Kidney glomerular epithelial cell (primary cell): ENCODE measurements at regions not wholly inside any gene's neighbourhood (a gene's known extent, or its start where the extent isn't known, plus 50 kb on each side); places are given as distances from the start of the nearest gene placed in this dataset.

ENCODE experiments used
- DNase-seq: peaks from one replicate; lab custom pipeline; 2025; lab: John Stamatoyannopoulos, UW

DNA sequence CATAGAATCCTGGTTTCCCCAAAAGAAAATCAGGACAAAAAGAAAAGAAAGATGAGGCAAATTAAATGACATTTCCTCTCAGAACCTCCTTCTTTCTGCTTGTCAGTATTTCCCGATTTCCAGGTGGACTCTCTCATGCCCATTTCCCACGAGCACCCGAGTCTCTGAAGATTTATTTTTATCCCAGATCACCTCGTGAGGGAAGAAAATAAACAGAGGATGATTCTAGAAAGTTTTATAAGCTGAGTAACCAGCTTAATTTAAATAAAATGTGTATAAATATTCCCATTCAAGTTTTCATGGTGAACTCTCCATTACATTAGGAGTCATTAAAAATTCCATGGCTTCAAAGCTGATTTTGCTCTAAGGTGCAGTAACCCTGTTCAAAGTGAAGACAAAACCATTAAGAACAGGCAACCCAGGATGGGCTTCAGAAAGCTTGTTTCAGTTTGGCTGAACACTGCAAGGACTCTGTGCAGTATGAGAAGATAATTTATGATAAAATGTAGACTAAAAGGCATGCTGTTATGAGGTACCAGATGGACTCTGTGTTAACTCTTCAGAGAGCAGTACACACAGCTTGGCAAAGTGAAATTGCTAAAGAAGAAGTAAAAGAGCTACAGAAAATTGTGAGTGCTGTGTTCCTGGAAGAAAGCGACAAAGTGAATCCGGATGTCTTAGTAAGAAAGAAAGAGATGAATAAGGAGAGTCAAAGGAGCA, 521.3 kb upstream of the LRRN3 start:
- no peak for DNase-seq

DNA sequence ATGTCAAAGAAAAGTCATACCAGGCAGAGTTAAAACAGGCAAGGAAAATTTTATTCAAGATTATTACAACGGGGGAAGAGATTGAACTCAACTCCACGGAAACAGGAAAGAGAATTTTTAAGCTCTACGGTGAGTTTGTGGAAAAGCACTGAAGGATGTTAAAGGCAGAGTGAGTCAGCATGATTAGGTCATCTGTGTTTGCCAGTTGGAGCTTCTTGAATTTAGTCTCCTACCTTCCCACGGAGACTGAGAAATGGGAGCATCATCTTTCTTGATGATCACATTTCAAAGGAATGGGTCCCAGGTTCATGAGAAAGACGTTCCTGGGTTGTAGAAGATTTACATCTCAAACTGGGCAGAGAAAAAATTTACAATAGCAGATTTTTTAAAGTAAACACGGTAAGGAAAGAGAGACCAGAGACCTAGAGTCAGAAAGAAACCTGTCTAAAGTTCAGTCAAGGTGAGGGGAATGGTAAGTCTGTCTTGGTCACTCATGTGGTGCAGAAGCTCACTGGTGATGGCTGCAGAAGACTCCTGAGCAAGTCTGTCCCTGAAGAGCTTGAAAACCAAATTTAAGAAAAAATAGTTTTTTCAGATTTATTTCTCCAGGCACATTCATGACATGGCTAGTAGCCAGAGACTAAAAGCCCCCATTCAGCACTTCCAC, 516.9 kb upstream of the LRRN3 start:
- DNase-seq: peak; percentile 89

DNA sequence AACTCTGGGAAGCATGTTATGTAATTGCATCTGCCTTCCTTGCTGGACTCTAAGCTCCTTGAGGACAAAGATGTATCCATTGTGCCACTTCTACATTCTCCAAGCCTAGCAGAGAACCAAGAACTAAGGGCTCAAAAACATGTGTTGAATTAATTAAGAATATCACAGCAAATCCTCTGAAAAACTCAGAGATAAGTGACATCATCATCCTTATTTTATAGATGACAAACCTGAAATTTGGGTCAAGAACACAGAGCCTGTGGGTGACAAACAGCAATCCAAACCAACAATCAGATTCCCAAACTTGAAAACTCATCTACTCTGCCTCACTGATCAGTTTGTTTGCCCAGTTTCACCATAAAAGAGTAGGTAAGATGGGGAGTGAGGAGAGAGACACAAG, 503.6 kb upstream of the LRRN3 start:
- no peak for DNase-seq

DNA sequence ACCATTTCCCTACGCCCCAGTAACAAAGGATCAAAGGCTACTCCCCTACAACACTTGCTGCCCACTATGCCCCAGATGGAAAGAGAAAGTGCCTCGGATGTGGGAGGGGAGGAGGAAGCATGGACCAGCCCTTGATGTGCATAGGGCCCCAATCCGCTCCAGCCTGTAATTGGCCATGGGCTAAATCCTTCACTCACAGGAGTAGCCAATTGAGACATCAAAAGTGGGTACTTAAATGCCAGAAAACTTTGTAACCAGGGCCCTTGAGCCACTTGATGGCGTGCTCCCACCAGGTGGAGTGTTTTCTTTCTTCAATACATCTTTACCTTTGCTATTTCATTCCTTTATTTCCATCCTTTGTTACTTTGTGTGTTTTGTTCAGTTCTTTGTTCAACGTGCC, 500.5 kb upstream of the LRRN3 start:
- DNase-seq: no peak

DNA sequence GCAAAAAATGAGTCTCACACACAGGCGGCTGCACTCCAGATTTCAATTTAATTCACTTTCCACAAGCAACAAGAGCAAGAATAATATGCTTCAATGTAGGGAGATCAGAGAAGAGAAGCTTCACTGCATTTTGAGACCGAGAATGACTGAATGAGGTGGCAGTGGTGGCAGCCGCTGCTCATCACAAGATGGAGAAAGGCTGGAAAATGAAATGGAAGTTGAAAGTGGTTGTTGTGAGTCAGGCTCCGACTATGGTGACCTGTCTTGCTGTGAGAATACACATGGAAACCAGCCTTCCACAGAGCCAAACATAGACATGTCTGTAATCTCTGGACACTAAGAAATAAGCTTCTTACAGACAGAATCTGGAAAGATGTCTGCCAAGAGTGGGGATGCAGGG, 499.6 kb upstream of the LRRN3 start:
- no peak for DNase-seq

DNA sequence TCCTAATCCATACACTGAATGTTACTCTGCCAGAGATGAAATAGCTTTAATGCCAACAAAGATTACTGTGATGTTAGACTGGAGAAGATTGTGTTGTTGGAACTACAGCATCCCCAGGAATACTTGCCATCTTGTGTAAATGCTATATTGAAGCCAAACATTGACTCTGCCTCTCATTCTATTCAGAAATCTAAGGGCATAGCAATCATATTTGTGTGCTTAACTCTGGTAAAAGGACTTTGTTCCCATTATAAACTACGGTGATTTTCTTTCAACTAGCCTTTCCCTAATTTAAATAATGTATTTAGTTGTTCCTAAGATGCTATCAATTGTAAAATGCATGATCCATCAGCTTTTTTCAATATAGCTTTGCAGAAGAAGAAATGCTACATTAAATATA, 498.4 kb upstream of the LRRN3 start:
- DNase-seq: no peak

DNA sequence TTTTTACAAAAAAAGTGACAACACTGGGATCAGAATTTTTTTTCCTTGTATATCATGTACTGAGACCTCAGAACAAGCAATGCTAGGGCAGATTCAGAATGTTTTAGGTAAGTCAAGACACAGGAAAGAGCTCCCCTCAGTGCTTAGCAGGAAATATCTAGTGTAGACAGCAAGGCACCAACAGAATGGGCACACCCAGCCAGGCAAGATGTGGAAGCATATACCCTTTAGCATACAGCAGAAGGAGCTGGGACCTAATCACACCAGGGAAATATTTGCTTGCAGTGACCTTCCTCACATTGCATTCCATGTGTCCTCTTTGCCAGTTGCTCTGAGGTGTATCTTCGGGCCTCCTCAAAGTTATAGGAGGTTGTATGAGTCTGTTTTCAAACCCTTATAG, 497.6 kb upstream of the LRRN3 start:
- no peak for DNase-seq

DNA sequence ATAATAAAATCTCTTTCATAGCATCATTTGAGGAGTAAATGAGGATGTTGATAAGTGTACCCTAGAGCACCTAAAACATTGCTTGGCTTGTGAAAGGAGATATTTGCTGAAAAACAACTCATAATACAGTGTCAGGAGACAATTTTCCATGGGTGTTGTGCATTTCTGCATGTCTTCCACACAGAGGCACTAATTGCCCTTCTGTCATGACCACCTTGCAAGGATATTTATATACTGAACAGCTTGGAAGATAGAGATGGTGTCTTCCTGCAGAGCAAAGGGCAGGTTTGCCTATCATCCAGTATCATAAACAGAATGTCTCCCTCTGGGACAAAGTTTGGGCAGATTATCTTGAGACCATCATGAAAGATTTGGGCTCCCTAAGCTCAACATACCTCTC, 495.2 kb upstream of the LRRN3 start:
- DNase-seq: no peak

DNA sequence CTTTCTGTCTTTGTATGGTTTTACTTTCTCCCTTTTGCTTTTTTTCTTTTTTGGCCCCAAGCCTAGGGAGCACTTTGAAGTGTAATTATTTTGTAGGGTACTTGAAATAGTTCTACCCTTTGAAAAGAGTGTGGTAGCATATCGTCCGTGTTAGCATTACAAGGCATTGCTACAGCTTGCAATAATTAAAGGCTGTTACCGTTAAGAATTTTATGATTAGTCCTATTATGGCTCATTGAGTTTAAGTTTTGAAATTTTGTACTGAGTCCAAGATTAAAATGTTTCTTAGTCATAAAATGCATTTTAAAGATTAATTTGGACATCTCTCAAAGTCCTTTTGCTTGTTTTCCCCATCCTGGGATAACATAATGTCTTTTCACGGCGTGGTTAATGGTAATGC, 490.0 kb upstream of the LRRN3 start:
- no peak for DNase-seq

DNA sequence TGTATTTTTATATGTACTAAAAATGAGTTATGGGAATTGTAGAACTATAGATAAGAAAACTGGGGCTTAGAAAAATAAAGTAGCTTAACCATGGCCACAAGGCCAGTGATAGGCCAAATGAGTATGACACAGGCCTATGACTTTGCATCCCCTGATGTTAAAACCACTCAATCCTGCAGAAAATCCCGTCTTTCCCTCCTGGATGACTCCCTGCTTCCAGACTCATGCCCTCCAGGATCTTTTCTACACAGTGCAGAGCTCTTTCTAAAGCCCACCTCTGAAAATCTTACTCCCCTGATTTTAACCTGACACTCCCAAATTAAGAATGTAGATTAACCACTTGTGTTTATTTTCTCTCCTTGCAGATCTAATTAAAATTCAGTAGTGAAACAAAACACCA, 489.2 kb upstream of the LRRN3 start:
- no peak for DNase-seq

DNA sequence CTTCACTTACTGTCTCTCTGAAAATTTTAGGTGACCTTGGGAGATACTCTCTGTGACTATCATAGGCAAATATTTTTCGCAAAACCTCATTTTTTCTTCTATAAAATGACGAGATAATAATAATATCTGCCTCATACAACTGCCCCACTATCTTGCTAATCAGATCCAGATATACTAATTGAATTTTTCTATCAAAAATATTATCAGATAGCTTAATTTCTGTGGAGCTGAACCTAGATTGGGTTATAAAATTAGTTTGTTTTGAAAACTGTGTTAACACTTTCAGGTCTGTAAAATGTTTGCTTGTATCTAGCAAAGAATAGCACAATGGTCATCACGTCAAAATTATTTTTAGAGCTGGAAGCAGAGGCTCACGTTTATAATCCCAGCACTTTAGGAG, 486.7 kb upstream of the LRRN3 start:
- DNase-seq: no peak

DNA sequence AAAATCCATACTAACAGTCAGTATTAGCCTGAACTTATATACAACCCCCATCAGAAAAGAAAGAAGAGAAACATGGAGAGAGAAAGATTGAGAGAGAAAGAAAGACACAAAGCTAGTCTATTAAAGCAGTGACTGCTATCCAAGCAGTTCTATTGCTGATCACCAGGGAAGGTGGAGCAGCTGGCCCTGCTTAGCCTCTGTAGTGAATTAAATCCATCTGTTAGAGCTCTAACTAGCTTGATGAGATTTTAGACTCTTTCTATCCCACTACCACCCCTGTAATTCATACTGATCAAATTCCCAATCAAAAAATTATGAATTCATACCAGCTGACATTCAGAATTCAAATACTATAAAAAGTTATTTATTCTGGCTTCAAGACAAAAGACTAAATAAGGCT, 486.0 kb upstream of the LRRN3 start:
- no peak for DNase-seq

DNA sequence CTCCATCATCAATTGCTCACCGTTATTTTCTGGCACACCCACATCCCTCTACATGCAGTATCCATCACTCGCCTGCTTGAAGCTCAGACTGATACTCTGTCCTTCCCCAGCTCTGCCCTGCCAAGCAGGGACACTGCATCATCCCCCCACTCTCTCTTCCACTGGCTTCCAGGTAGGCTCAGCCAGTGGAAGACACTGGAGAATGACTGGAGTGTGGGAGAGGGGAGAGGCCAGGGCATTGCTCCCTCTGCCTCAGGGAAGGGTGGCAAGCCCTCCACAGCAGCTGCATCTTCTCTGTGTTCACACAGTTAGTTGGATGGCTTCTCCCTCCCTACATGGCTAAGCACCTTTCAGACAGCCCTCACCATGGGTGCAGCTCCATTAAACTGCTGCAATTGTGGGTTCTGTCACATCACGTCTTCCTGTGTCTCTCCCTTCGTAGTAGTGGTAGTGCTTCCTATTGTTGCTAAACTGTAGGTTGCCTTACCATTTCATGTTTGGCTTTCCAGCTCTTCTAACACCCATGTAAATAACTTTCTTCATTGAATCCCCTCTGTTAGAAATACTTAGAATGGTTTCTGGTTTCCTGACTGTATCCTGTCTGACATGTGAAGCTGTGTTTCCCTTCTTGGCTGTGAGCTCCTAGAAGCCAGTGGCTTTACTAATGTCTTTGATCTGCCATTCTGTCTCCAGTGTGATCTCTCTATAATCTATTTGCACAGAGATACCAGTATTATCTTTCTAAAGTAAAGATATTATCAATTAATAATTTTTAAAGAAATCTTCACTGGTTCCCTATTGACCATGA, 483.7 kb upstream of the LRRN3 start:
- DNase-seq: no peak

DNA sequence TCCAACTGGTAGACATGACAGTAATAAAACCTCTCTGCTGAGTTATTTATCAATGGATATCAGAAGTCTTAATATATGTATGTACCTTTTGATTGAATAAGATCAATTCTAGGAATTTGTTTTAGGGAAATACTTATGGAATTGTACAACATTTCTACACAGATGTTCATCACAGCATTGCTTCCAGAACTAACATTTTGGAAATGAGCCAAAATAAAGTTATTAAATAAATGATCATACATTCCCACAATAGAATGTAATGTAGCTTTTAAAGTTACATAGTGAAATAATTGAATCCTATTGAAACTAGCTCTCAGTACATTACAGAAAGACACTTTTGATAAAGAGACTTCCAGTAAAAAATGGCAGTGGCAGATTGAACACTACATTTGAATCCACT, 481.6 kb upstream of the LRRN3 start:
- DNase-seq: no peak

DNA sequence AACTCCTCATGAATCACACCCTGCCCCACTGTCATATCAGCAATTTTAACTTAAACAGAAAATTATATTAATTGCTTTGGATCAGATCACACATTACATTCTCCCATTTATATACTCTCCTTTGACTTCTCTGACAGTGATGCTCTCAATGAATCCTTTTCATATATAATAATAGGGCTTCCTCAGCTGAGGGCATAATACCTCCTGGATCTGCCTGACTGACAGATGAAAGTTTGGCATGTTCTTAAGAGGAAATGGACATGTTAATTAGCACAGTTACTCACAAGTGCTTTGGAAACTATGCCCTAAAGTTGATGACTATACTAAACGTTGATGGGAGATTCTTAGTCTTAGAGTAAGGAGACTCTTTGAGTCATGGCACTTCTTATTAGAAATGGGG, 478.2 kb upstream of the LRRN3 start:
- DNase-seq: no peak
